GM12878 (cell line): ENCODE measurements at regions not wholly inside any gene's neighbourhood (a gene's known extent, or its start where the extent isn't known, plus 50 kb on each side); places are given as distances from the start of the nearest gene placed in this dataset.

ENCODE experiments used
- ASH2L ChIP-seq: fragments of 300-600, 200-600 bp; sonication (generic); IDR thresholded peaks from 2 replicates; pipeline ENCODE4 v1.6.1; 2017; ENCODE audit warnings: low read depth, mild to moderate bottlenecking, borderline replicate concordance
- BRCA1 ChIP-seq: IDR thresholded peaks from 2 replicates; pipeline ENCODE4 v1.6.1; 2011; ENCODE audit warnings: low read depth, low read length, improper control_type of control experiment
- CEBPB ChIP-seq, 2 experiments: fragments of 150-350 bp in 1 of 2; IDR thresholded peaks; 2 replicates each; pipeline ENCODE4 v1.6.1; 2012 to 2014; ENCODE audit warnings: low read depth in 2 of 2, low read length in 2 of 2, borderline replicate concordance in 1 of 2, inconsistent platforms in 1 of 2
- ESRRA ChIP-seq: IDR thresholded peaks from 2 replicates; pipeline ENCODE4 v1.6.1; 2012; ENCODE audit warnings: mild to moderate bottlenecking, low read length, improper control_type of control experiment
- FOXM1 ChIP-seq: IDR thresholded peaks from 2 replicates; pipeline ENCODE4 v1.6.1; 2012; ENCODE audit warnings: low read depth, mild to moderate bottlenecking, inconsistent platforms, low read length, moderate library complexity
- HDAC6 ChIP-seq: fragments of 200-600 bp; sonication (generic); IDR thresholded peaks from one replicate; pipeline ENCODE4 v1.8.0; 2017; ENCODE audit warnings: antibody characterized with exemption; ENCODE audit not compliant: unreplicated experiment
- LARP7 ChIP-seq: fragments of 450-650 bp; IDR thresholded peaks from 2 replicates; pipeline ENCODE4 v1.6.1; 2017; ENCODE audit warnings: mild to moderate bottlenecking
- MEF2B ChIP-seq: fragments of 450-650 bp; IDR thresholded peaks from 2 replicates; pipeline ENCODE4 v1.6.1; 2018; ENCODE audit warnings: mild to moderate bottlenecking, moderate library complexity; ENCODE audit not compliant: partially characterized antibody, poor library complexity, severe bottlenecking
- MTA2 ChIP-seq: fragments of 450-650 bp; IDR thresholded peaks from 2 replicates; pipeline ENCODE4 v1.6.1; 2016; ENCODE audit warnings: low read depth, mild to moderate bottlenecking, moderate library complexity
- MYB ChIP-seq: fragments of 150-350 bp; IDR thresholded peaks from 2 replicates; pipeline ENCODE4 v1.6.1; 2014; ENCODE audit warnings: mild to moderate bottlenecking, low read depth, low read length, borderline replicate concordance
- NFIC ChIP-seq: IDR thresholded peaks from 2 replicates; pipeline ENCODE4 v1.6.1; 2012; ENCODE audit warnings: low read depth, mild to moderate bottlenecking, inconsistent platforms, low read length, moderate library complexity
- NFYA ChIP-seq: IDR thresholded peaks from 2 replicates; pipeline ENCODE4 v1.6.1; 2011; ENCODE audit warnings: low read depth, mild to moderate bottlenecking, low read length, improper control_type of control experiment, borderline replicate concordance
- PAX5 ChIP-seq: IDR thresholded peaks from 2 replicates; pipeline ENCODE4 v1.6.1; 2011; ENCODE audit warnings: low read depth, low read length, borderline replicate concordance
- POLR2A ChIP-seq: IDR thresholded peaks from 2 replicates; pipeline ENCODE4 v1.6.1; 2011; ENCODE audit warnings: low read depth, mild to moderate bottlenecking, low read length
- POLR2AphosphoS2 ChIP-seq: IDR thresholded peaks from 2 replicates; pipeline ENCODE4 v1.6.1; 2011; ENCODE audit warnings: low read depth, mild to moderate bottlenecking, low read length, improper control_type of control experiment, moderate library complexity
- SMAD1 ChIP-seq: fragments of 450-650 bp; IDR thresholded peaks from 2 replicates; pipeline ENCODE4 v1.6.1; 2018; ENCODE audit warnings: mild to moderate bottlenecking, low read depth; ENCODE audit not compliant: partially characterized antibody
- SPI1 ChIP-seq: IDR thresholded peaks from 2 replicates; pipeline ENCODE4 v1.6.1; 2011; ENCODE audit warnings: low read depth, mild to moderate bottlenecking, low read length, moderate library complexity, borderline replicate concordance; ENCODE audit not compliant: insufficient read depth
- TCF7 ChIP-seq: IDR thresholded peaks from 2 replicates; pipeline ENCODE4 v1.6.1; 2014; ENCODE audit warnings: antibody characterized with exemption, borderline replicate concordance
- ZNF274 ChIP-seq: IDR thresholded peaks from one replicate; pipeline ENCODE4 v1.8.0; 2011; ENCODE audit not compliant: insufficient read length, insufficient read depth
- TF ChIP-seq, protein P1 (sequence below): fragments of 450-650 bp; formaldehyde crosslinking; IDR thresholded peaks from 2 replicates; pipeline ENCODE4 v1.4.0; 2022; ENCODE audit warnings: mild to moderate bottlenecking, moderate library complexity
- TF ChIP-seq, protein P2 (sequence below): IDR thresholded peaks from 2 replicates; pipeline ENCODE4 v1.6.1; 2012; ENCODE audit warnings: low read depth, low read length, improper control_type of control experiment
- TF ChIP-seq, protein P3 (sequence below): fragments of 450-650 bp; IDR thresholded peaks from 2 replicates; pipeline ENCODE4 v1.6.1; 2017; ENCODE audit warnings: mild to moderate bottlenecking, moderate library complexity

DNA sequence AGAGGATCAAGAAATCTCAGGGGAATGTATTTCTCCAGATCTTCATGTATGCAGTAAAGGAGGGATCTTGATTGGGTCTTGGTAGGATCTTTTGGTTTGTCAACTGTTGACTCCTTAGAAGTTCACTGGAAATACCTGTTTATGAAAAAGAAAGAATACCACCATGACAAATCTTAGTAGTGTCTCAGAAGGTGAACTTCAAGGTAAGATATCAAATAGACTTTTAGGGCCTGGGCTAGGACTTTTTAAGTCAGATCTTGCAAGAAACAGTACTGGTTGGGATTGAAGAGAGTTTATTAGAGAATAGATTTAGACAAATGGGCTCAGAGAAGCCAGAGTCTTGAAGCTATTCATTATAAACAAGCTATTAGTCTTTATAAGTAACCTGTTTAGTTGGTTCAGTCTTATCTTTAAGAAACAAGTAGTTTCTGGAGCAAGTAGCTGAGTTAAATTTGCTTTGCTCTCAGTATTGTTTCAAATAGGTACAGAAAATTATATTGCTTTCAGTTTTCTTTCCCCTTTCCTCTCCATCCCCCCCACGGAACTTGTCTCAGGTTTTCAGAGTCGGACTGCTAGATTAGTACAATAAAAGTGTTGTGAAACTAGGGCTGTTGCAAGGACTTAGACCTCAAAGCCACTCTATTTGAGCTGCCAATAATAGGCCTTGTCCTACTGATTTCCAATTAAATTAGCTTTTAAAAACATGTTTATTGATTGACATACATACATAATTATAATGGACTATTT lies 529.1 kb upstream of the CITED2 start (continued):
- TF ChIP-seq MEF2B (peak; percentile 25), PAX5 (no peak), MYB (no peak), SMAD1 (no peak), ZNF274 (no peak), HDAC6 (no peak), NFIC (peak; percentile 56; the same call in 1 of the 2 replicates), POLR2AphosphoS2 (no peak), BRCA1 (no peak), ASH2L (no peak), MTA2 (no peak), TCF7 (no peak), ESRRA (no peak), POLR2A (no peak), FOXM1 (peak; percentile 68), LARP7 (no peak), NFYA (no peak), CEBPB (IDR thresholded peaks at IDR 0.05; ENCODE audit: borderline replicate concordance in 1 of 2, low read depth in 2 of 2, low read length in 2 of 2) (no peak), SPI1 (peak; percentile 46; the same call in 1 of the 2 replicates)
- TF ChIP-seq, protein P1, sequence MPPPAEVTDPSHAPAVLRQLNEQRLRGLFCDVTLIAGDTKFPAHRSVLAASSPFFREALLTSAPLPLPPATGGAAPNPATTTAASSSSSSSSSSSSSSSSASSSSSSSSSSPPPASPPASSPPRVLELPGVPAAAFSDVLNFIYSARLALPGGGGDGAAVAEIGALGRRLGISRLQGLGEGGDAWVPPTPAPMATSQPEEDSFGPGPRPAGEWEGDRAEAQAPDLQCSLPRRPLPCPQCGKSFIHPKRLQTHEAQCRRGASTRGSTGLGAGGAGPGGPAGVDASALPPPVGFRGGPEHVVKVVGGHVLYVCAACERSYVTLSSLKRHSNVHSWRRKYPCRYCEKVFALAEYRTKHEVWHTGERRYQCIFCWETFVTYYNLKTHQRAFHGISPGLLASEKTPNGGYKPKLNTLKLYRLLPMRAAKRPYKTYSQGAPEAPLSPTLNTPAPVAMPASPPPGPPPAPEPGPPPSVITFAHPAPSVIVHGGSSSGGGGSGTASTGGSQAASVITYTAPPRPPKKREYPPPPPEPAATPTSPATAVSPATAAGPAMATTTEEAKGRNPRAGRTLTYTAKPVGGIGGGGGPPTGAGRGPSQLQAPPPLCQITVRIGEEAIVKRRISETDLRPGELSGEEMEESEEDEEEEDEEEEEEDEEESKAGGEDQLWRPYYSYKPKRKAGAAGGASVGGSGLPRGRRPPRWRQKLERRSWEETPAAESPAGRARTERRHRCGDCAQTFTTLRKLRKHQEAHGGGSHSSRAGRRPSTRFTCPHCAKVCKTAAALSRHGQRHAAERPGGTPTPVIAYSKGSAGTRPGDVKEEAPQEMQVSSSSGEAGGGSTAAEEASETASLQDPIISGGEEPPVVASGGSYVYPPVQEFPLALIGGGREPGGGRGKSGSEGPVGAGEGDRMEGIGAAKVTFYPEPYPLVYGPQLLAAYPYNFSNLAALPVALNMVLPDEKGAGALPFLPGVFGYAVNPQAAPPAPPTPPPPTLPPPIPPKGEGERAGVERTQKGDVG, result no peak
- TF ChIP-seq, protein P2, sequence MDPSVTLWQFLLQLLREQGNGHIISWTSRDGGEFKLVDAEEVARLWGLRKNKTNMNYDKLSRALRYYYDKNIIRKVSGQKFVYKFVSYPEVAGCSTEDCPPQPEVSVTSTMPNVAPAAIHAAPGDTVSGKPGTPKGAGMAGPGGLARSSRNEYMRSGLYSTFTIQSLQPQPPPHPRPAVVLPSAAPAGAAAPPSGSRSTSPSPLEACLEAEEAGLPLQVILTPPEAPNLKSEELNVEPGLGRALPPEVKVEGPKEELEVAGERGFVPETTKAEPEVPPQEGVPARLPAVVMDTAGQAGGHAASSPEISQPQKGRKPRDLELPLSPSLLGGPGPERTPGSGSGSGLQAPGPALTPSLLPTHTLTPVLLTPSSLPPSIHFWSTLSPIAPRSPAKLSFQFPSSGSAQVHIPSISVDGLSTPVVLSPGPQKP, result no peak
- TF ChIP-seq, protein P3, sequence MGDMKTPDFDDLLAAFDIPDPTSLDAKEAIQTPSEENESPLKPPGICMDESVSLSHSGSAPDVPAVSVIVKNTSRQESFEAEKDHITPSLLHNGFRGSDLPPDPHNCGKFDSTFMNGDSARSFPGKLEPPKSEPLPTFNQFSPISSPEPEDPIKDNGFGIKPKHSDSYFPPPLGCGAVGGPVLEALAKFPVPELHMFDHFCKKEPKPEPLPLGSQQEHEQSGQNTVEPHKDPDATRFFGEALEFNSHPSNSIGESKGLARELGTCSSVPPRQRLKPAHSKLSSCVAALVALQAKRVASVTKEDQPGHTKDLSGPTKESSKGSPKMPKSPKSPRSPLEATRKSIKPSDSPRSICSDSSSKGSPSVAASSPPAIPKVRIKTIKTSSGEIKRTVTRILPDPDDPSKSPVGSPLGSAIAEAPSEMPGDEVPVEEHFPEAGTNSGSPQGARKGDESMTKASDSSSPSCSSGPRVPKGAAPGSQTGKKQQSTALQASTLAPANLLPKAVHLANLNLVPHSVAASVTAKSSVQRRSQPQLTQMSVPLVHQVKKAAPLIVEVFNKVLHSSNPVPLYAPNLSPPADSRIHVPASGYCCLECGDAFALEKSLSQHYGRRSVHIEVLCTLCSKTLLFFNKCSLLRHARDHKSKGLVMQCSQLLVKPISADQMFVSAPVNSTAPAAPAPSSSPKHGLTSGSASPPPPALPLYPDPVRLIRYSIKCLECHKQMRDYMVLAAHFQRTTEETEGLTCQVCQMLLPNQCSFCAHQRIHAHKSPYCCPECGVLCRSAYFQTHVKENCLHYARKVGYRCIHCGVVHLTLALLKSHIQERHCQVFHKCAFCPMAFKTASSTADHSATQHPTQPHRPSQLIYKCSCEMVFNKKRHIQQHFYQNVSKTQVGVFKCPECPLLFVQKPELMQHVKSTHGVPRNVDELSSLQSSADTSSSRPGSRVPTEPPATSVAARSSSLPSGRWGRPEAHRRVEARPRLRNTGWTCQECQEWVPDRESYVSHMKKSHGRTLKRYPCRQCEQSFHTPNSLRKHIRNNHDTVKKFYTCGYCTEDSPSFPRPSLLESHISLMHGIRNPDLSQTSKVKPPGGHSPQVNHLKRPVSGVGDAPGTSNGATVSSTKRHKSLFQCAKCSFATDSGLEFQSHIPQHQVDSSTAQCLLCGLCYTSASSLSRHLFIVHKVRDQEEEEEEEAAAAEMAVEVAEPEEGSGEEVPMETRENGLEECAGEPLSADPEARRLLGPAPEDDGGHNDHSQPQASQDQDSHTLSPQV, result no peak
